ENCODE measurements at regions not wholly inside any gene's neighbourhood (a gene's known extent, or its start where the extent isn't known, plus 50 kb on each side); places are given as distances from the start of the nearest gene placed in this dataset.

GRCh38 chr1:187051618-187052232 lies 223.0 kb downstream of the PLA2G4A start:
- TF ChIP-seq CTCF (IDR thresholded peaks at IDR 0.05; ENCODE audit: low read length) (peak; percentile 66), EZH2 (optimal IDR thresholded peaks at IDR 0.05; ENCODE audit: low read depth, low read length) (no peak), EZH2phosphoT487 (IDR thresholded peaks at IDR 0.05; ENCODE audit: low read length) (no peak)

Data from MM.1S (cell line).